ENCODE measurements at regions not wholly inside any gene's neighbourhood (a gene's known extent, or its start where the extent isn't known, plus 50 kb on each side); places are given as distances from the start of the nearest gene placed in this dataset.

DNA sequence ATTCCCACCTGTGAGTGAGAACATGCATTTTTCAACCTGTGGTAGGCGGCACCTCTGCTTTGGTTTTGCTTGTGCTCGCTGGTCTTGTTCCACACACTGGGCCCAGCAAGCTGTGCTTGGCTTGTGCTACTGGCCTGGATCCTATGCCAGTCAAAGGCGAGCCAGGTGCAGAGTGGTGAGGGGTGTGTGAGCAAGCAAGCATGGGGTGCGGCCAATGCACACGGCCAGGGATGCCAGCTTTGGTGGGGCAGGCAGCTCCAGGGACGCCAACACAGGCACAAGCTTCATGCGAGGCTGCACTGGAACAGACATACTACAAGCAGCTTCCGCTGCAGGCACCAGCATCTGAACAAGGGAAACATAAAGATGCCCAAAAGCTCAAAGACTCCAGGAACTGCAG is 654.9 kb upstream of the EYS start:
- TF ChIP-seq ZFX (IDR thresholded peaks at IDR 0.05; ENCODE audit: borderline replicate concordance): no peak
- TF ChIP-seq, protein P1, sequence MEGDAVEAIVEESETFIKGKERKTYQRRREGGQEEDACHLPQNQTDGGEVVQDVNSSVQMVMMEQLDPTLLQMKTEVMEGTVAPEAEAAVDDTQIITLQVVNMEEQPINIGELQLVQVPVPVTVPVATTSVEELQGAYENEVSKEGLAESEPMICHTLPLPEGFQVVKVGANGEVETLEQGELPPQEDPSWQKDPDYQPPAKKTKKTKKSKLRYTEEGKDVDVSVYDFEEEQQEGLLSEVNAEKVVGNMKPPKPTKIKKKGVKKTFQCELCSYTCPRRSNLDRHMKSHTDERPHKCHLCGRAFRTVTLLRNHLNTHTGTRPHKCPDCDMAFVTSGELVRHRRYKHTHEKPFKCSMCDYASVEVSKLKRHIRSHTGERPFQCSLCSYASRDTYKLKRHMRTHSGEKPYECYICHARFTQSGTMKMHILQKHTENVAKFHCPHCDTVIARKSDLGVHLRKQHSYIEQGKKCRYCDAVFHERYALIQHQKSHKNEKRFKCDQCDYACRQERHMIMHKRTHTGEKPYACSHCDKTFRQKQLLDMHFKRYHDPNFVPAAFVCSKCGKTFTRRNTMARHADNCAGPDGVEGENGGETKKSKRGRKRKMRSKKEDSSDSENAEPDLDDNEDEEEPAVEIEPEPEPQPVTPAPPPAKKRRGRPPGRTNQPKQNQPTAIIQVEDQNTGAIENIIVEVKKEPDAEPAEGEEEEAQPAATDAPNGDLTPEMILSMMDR (IDR thresholded peaks at IDR 0.05): no peak

DNA sequence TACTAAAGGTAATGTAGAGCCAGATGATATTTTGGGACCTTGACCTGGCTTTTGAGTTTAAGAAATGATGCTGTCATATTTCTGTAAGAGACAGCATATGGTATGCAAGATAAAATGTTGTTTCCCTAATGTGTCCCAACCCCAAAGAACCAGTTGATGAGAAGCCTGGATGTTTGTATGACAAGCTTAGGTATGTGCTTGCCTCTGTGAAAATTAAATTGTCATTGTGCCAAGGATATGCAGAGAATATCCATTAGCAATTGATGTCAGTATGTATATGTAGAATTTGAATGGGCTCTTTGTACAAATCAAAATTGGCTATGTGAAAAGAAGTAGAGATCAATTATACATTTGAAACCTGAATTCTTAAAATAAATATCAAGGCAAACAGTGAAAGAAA is 650.8 kb upstream of the EYS start:
- TF ChIP-seq, protein P1 (IDR thresholded peaks at IDR 0.05): no peak
- TF ChIP-seq ZFX (IDR thresholded peaks at IDR 0.05; ENCODE audit: borderline replicate concordance): no peak
- H3K27ac ChIP-seq: no peak overlapping the region

More for the DNA sequence above, 654.9 kb upstream of the EYS start:
- no peak overlapping the region for H3K27ac ChIP-seq

DNA sequence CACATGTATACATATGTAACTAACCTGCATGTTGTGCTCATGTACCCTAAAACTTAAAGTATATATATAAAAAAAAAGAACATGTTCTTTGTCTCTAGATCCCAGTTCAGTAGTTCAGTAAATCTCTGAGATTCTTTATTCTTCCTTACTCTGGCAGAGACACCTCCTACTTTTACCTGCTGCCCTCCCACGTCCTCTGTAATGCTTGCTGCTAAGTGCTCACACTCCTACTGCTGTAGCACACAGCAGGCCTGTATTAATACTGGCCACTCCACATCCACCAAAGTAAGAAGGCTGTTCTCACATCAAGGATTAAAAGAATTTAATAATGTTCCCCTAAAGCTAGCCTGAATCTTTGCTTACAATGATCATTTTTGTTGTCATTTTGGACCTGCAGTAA is 648.4 kb upstream of the EYS start:
- H3K27ac ChIP-seq: no peak overlapping the region
- no peak for TF ChIP-seq ZFX (IDR thresholded peaks at IDR 0.05; ENCODE audit: borderline replicate concordance)
- TF ChIP-seq, protein P1 (IDR thresholded peaks at IDR 0.05): no peak

DNA sequence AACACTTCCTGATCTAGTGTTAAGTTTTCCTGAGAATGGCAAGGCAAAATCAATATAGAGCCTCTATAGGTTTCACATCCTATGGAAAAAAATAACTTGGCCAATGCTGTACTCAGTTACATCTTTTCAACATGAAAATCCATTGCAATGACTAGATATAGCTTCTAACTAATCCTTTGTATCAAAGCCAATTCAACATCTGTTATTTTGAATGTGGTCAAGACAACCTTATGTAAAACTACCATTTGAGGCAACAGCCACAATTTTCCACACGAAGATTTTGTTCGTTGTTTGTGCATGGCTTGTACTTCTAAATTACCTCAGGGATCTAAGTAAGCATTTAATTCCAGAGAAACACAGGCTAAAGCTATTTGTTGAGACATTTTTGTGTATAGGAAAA is 637.8 kb upstream of the EYS start:
- TF ChIP-seq ZFX (IDR thresholded peaks at IDR 0.05; ENCODE audit: borderline replicate concordance): no peak
- TF ChIP-seq, protein P1 (IDR thresholded peaks at IDR 0.05): no peak
- H3K27ac ChIP-seq: no peak overlapping the region

DNA sequence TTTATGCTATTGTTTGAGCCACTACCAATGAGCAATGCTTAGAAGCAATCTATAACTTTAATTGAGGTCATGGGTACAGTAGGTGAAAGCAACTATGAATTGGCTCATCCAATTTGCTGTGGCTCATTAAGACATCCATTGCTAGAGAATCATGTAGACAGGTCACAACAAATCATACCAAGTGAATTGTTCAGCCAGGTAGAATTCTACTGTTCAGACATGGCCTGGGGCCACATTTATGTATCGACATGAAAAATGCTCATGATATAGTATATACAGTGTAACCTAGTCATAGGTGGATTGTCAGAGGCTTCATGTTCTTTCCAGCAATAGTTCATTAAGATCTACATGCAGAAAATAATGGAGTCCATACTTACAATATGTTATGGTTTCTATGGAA is 633.7 kb upstream of the EYS start:
- no peak overlapping the region for H3K27ac ChIP-seq
- no peak for TF ChIP-seq ZFX (IDR thresholded peaks at IDR 0.05; ENCODE audit: borderline replicate concordance)
- TF ChIP-seq, protein P1 (IDR thresholded peaks at IDR 0.05): no peak

DNA sequence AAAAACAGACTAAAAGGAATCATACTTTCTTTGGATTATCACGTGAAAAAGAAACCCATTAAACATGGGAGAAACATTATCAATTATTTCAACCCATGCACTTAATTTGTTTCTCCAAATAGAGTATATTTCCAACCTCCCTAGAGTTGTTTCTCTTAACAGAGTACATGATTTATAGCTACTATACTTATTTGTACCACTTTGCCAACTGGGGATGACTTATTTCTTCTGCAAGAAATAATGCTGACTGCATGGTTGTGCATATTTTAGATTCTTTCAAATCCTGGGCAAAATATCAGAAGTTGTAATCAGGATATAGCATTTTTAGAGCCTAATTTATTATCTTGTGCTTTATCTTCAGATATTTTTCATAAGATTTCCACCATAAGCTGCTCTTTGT is 629.1 kb upstream of the EYS start:
- H3K27ac ChIP-seq: no peak overlapping the region
- no peak for TF ChIP-seq ZFX (IDR thresholded peaks at IDR 0.05; ENCODE audit: borderline replicate concordance)
- TF ChIP-seq, protein P1 (IDR thresholded peaks at IDR 0.05): no peak

DNA sequence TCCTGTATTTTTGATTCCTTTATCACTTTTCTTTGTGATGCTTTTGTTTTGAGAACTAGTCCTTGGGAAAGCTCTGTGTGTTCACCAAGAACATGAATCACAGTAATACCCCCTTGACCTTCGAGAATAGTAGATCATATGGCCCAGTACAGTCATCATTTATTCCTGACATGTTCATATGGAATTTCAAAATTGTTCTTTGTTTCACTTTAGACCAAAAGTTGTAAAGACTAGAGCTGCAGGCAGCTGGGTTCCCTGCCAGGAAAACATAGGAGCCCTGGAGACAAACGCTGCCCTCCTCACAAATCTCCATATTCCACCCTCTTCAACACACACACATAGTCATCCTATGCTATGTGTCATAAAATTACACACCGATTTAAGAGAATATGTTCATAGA is 621.2 kb upstream of the EYS start:
- no peak overlapping the region for H3K27ac ChIP-seq
- TF ChIP-seq, protein P1 (IDR thresholded peaks at IDR 0.05): no peak
- no peak for TF ChIP-seq ZFX (IDR thresholded peaks at IDR 0.05; ENCODE audit: borderline replicate concordance)
